ENCODE measurements at regions not wholly inside any gene's neighbourhood (a gene's known extent, or its start where the extent isn't known, plus 50 kb on each side); places are given as distances from the start of the nearest gene placed in this dataset.

- Histone ChIP-seq H3K4me2 (ENCODE audit: insufficient read depth in 1 of 2, low read depth in 2 of 2, low read length in 2 of 2) (no peak overlapping the region), H4K20me1 (replicated peaks in 1 of 2; ENCODE audit: control insufficient read depth in 1 of 2, insufficient read depth in 2 of 2, low read length in 2 of 2) (peaks cover 0 to 1% of the 10 kb centered on the region in 2 experiments), H2AK5ac (ENCODE audit: low read depth, low read length) (no peak overlapping the region), H3K14ac (ENCODE audit: insufficient read length) (no peak overlapping the region), H4K8ac (ENCODE audit: extremely low read depth, insufficient read depth, low read length) (no peak overlapping the region), H3K27ac (ENCODE audit: low read depth, low read length) (no peak overlapping the region), H3K27me3 (replicated peaks in 1 of 4; ENCODE audit: control insufficient read depth in 3 of 4, extremely low read depth in 1 of 4, insufficient read depth in 3 of 4, low read length in 3 of 4) (no peaks in the 10 kb centered on the region), H3K18ac (ENCODE audit: extremely low read depth, low read length) (no peak overlapping the region), H3K79me1 (ENCODE audit: low read depth, low read length) (no peaks in the 10 kb centered on the region), H2BK120ac (replicated peaks; ENCODE audit: low read depth, low read length) (no peak overlapping the region), H2BK20ac (ENCODE audit: low read length) (no peak overlapping the region), H2AFZ (ENCODE audit: low read length) (no peak overlapping the region), H4K91ac (replicated peaks; ENCODE audit: insufficient read length, low read length) (no peak overlapping the region), H3K4me1 (replicated peaks in 1 of 4; ENCODE audit: control insufficient read depth in 3 of 4, insufficient read depth in 4 of 4, low read length in 3 of 4) (no peaks in the 10 kb centered on the region), H3K23me2 (ENCODE audit: low read depth, low read length) (no peaks in the 10 kb centered on the region), H2BK15ac (ENCODE audit: low read length) (no peak overlapping the region), H2BK5ac (ENCODE audit: low read depth, low read length) (no peak overlapping the region), H3K79me2 (ENCODE audit: control insufficient read depth in 1 of 2, insufficient read depth in 2 of 2, low read length in 2 of 2) (no peaks in the 10 kb centered on the region), H3K9me3 (ENCODE audit: insufficient read depth in 2 of 2, low read depth in 1 of 2, low read length in 1 of 2) (no peaks in the 10 kb centered on the region), H3K56ac (replicated peaks; ENCODE audit: insufficient read length, low read depth, low read length) (no peak overlapping the region), H3K9ac (replicated peaks in 1 of 4; ENCODE audit: extremely low read depth in 1 of 4, low read depth in 3 of 4, low read length in 3 of 4) (no peak overlapping the region), H3K23ac (ENCODE audit: insufficient read length) (no peak overlapping the region), H3K4me3 (ENCODE audit: extremely low read depth in 1 of 4, insufficient read depth in 2 of 4, low read depth in 3 of 4, low read length in 4 of 4) (no peak overlapping the region), H3K36me3 (ENCODE audit: control insufficient read depth in 2 of 4, insufficient read depth in 4 of 4, low read length in 3 of 4) (no peaks in the 10 kb centered on the region), H3K4ac (replicated peaks; ENCODE audit: insufficient read length, low read depth, low read length) (no peak overlapping the region), H2BK12ac (ENCODE audit: low read depth, low read length) (no peak overlapping the region), H4K5ac (ENCODE audit: insufficient read length, low read depth, low read length) (no peak overlapping the region)
- no peak for FAIRE-seq
- TF ChIP-seq SP2 (IDR thresholded peaks at IDR 0.05; ENCODE audit: low read length) (no peak), CEBPB (IDR thresholded peaks at IDR 0.05; ENCODE audit: low read depth, low read length) (no peak), KDM1A (IDR thresholded peaks at IDR 0.05; ENCODE audit: borderline replicate concordance, low read length) (no peak), FOSL1 (IDR thresholded peaks at IDR 0.05; ENCODE audit: insufficient read depth, low read depth, low read length) (no peak), TCF12 (IDR thresholded peaks at IDR 0.05; ENCODE audit: low read depth, low read length) (no peak), CBX5 (IDR thresholded peaks at IDR 0.05; ENCODE audit: low read depth, low read length) (no peak), SRF (IDR thresholded peaks at IDR 0.05; ENCODE audit: low read depth, low read length) (no peak)
- WGBS, 2 experiments (ENCODE audit: extremely low coverage in 1 of 2, insufficient coverage in 1 of 2, insufficient read length in 1 of 2, insufficient replicate concordance in 2 of 2, low coverage in 1 of 2, low lambda C conversion rate in 2 of 2, missing lambda C conversion rate in 1 of 2), result 88% methylated on average over 5 of the region's 5 CpGs; no CpG with 5 or more reads in 1 of the 2 experiments
- DNase-seq (ENCODE audit: low read depth in 1 of 2, low spot score in 2 of 2), result no peak
- ChIA-PET CTCF (ENCODE audit: partially characterized antibody) (no interaction called here), POLR2A (ENCODE audit: partially characterized antibody) (no interaction called here)
Observed at GRCh38 chr7:19294619-19295018, 149.4 kb upstream of the FERD3L start.

Measured in H1 (cell line).